GM18868 (cell line): ENCODE measurements at regions not wholly inside any gene's neighbourhood (a gene's known extent, or its start where the extent isn't known, plus 50 kb on each side); places are given as distances from the start of the nearest gene placed in this dataset.
A peak's percentile ranks its signal among the peaks of the same experiment; 100 is the strongest.
"Not testable (repeated sequence)": the region's sequence is repeated elsewhere in the genome, so short reads cannot be mapped to it uniquely, and the experiment has no call there.

Experiments used
- ATAC-seq: cut with Tn5 transposase; IDR thresholded peaks from one replicate; pipeline ENCODE4 v1.9.1; 2021; ENCODE audit warnings: mild to moderate bottlenecking, moderate library complexity; ENCODE audit not compliant: unreplicated experiment

DNA sequence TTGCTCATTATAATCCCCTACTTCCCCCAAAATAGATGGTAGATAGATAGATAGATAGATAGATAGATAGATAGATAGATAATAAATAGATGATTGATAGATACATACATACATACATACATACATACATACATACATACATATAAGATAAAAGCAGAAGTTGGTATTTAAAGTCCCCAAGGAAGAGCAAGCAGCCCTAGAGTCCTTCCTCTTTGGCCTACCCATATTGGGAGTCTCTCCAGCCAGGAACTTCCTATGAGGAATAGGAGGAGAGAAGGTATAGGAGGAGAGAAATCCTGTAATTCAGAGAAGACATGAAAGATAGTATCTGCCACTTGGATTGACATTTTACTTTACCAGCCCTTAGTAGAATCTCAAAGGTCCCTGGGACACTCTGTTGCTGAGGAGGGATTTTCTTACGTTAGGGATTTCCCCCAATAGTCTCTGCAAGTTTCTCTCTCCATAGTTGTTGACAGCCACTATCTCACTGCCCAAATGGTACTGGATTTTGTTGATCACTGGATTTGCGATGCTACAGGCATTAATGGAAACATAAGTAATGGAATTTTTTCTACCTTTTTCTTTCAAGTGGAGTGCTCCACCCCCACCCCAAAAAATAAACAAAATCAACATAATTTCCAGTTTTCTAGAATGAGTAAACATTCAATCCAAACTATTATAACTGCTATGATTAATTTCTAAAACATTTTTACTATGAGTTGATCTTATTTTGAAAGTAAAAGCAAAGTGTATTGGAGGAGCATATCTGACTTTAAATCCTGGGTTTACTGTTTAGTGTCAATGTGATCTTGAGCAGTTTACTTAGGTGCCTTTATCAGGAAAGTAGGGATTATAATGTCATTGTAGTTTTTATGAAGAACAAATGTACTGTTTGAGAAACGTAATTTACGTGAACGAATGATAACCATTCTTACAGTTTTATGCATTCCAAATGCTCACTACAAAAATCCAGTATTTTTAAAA lies 93.2 kb upstream of the TNFSF4 start:
- no peak for ATAC-seq

DNA sequence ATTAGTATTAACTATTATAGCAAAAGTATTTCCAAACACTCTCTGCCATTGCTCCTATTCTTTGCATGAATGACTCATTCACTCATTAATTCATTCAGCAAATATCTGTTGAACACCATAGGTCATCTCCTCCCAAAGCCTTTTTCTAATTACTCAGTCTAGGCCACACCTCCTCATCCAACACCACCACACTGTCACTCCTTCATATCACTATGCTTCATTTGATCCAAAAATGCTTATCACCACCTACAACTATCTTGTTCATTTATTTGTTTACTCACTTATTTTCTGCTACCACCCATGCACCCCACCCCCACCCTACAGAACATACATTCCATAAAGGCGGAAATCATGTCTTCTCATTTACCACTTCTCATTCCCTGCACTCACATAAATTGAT lies 94.4 kb upstream of the TNFSF4 start:
- ATAC-seq: no peak

DNA sequence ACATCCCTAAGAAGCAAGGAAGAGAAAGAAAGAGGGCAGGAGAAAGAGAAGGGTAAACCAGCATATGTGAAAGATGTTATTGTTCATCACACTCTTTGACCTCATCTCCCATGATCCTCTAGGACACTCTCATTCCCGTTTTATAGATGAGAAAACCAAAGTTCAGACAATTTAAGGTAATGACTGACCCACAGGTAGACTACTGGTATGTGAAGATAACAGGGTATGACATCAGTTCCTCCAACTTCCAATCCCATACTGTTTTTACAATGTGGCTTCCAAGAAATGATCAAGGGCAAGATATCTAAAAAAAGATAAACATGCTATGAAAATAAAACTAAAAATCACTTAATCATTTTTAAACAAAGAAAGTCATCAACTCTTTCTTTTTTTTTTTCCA lies 95.2 kb upstream of the TNFSF4 start:
- ATAC-seq: no peak

DNA sequence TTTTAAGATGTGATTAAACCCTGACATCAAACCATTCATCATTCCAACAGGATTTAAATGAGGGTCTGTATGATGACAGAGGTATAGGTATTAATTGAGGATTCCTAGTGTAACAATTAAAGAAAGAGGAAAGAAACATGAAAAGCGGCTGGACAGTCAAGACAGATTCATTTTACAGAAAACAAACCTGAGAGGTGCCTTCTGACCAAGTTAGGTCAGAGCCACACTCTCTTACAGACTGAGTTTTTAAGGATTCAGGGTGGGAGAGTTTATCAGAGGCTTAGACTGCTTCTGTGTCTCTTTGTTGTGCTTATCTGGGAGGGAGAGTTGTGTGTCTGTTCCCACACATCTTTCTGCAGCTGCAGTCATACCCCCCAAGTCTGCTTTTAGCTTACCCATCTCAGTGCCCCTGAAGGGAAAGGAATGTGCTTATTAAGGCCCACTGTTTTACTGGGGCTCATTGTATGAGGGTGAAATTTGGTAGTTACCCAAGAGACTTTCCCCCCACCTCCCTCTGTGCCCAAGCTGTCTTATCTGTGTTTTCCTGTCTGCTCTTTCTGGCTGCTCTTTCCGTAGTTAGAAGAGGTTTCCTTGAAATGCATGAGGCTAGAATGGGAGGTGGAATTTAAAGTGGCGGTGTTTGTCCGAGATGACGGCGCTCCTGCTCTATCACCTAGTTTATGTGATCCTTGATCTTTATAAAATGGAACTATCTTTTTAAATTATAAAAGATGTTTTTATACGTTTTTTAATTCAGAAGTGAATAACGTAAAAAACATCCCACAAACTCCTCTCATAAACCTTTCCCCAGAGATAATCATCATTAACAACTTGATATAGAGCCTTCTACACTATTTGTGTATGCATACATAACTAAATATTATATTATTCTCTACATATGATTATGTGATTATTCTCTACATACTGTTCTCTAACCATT lies 96.0 kb upstream of the TNFSF4 start:
- no peak for ATAC-seq

DNA sequence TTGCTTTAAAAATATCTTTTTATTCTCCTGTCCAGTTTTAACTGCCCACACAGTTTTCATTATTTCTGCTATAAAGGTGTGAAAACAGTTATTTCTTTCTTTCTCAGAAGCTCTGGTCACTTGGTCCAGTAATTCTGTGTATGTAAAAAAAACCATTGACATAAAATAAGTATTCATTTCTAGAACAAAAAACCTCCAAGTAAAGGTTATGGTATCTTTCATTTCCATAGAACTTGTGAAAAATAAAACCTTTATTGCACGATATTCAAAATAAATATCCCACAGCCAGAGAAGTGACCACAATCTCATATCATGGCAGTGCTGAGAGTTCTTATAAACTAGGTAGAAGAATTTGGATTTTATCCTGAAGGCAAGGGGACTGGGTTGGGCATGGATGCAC lies 96.9 kb upstream of the TNFSF4 start:
- ATAC-seq: no peak

DNA sequence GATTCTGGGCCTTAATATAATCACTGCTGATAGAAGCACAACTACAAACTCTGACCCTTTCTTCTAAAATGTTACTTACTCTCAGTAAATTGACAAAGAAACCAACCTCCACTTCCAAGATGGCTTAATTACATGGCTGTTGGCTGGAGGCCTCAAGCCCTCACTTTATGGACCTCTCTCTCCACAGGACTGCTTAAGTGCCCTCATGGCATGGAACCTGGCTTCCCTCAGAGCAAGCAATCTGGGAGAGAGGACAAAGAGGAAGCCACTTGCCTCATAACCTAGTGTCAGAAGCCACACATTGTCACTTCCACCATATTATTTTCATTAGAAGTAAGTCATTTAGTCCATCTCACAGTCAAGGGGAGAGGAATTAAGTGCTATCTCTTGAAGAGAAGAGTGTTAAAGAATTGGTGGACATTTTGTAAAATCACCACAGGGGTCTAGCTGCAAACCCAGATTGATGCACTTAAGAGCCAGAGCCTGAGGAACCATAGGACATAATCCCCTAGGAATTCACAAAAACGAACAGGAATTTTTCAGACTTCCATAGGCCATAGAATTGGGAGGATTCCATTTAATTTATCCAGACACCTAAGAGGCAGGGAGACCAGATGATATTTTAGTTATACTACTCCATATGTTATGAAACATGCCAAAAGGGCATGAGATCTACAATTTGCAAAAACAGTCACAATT lies 97.5 kb upstream of the TNFSF4 start:
- no peak for ATAC-seq

DNA sequence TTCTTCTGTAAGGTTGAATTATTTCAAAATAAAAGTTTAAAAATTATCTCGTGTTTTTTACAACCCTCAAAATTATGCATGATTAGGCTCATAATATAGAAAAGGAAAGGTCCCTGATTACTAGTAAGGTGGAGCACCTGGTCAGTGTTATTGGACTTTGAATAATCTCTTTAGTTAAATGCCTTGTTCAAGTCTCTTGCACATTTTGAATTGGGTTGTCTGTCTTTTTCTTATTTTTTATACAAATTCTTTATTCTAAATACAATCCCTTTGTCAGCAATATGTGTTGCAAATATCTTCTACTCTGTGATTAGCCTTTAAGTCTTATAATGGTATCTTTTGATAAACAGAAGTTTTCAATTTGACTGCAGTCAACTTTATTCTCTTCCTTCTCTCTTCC lies 100.7 kb upstream of the TNFSF4 start:
- no peak for ATAC-seq

DNA sequence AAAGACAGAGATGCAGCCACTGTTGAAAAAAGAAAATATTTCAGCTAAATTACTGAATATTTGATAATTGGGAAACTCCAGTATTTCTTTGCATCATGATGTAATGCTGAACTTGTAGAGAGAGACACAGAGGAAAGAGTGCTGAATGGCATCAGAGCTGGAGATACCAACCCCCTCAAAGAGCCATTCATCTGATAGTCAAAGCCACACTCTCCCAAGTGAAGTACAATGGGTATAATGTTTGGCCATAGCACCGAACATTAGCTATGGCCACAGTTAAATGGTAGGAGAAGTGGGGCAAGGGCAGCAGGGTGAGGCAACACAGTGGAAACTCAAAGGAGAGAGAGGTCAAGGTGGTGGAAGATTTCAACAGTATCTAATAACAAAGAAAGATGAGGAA lies 107.5 kb upstream of the TNFSF4 start:
- no peak for ATAC-seq

DNA sequence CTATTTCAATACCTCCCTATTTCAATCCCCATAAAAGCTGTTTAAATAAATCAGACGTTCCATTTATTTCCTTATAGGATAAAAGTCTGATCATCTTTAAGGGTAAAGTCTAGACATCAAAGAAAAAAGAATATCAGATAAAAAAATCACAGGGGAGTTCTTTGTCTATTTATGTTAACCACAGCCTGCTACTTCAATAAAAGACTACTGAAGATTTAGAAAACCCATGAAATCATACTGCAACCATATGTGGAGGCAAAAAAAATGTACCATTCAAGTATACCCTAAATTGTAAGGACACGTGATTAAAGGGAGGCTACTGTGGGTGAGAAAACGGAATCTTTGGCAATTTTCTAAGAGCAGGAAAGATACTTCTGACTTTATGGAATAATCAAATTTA lies 108.2 kb upstream of the TNFSF4 start:
- no peak for ATAC-seq

DNA sequence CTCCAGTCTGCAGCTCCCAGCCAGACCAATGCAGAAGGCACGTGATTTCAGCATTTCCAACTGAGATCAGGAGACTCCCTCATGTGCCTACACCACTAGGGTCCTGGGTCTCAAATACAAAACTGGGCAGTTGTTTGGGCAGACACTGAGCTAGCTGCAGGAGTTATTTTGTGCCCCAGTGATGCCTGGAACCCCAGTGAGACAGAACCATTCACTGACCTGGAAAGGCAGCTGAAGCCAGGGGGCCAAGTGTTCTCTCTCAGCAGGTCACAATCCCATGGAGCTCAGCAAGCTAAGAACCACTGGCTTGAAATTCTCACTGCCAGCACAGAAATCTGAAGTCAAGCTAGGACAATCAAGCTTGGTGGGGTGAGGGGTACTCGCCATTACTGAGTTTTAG lies 111.7 kb upstream of the TNFSF4 start:
- ATAC-seq: no peak

DNA sequence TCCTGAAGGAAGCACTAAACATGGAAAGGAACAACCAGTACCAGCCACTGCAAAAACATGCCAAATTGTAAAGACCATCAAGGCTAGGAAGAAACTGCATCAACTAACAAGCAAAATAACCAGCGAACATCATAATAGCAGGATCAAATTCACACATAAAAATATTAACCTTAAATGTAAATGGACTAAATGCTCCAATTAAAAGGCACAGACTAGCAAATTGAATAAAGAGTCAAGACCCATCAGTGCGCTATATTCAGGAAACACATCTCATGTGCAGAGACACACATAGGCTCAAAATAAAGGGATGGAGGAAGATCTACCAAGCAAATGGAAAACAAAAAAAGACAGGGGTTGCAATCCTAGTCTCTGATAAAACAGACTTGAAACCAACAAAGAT lies 117.2 kb upstream of the TNFSF4 start:
- not testable (repeated sequence) for ATAC-seq

DNA sequence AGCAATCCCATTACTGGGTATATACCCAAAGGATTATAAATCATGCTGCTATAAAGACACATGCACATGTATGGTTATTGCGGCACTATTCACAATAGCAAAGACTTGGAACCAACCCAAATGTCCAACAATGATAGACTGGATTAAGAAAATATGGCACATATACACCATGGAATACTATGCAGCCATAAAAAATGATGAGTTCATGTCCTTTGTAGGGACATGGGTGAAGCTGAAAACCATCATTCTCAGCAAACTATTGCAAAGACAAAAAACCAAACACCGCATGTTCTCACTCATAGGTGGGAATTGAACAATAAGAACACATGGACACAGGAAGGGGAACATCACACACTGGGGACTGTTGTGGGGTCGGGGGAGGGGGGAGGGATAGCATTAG lies 120.9 kb upstream of the TNFSF4 start:
- not testable (repeated sequence) for ATAC-seq

DNA sequence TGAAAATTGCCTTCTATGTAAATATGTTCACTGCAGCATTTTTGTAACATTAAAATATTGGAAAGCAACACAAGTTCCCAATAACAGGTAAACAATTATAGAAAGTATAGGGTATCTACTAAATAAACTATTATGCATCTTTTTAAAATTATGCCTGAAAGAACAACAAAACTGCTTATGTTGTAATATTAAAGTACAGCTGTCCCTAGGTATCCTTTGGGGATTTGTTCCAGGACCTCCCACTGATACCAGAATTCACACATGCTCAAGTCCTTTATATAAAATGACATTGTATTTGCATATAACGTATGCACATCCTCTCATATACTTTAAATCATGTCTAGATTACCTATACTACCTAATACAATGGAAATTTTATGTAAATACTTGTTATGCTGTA lies 121.8 kb upstream of the TNFSF4 start:
- no peak for ATAC-seq

DNA sequence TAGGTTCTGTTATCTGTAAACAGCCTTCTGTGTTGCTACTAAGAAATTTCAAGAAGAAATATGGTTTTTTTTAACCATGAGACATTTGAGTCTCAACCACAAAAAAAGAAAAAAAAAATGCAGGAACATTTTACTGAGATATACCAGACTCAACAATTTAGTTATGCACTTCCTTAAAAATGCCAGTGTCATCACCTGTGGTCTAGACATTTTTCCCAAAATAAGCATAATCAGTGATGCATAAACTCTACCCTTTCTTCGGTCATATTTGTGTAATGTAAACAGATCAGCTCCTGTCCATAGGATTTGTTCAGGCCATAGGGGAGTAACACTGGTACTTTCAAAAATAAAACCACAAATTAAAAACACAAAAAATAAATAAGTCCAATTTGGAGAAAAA lies 122.6 kb upstream of the TNFSF4 start:
- ATAC-seq: no peak

DNA sequence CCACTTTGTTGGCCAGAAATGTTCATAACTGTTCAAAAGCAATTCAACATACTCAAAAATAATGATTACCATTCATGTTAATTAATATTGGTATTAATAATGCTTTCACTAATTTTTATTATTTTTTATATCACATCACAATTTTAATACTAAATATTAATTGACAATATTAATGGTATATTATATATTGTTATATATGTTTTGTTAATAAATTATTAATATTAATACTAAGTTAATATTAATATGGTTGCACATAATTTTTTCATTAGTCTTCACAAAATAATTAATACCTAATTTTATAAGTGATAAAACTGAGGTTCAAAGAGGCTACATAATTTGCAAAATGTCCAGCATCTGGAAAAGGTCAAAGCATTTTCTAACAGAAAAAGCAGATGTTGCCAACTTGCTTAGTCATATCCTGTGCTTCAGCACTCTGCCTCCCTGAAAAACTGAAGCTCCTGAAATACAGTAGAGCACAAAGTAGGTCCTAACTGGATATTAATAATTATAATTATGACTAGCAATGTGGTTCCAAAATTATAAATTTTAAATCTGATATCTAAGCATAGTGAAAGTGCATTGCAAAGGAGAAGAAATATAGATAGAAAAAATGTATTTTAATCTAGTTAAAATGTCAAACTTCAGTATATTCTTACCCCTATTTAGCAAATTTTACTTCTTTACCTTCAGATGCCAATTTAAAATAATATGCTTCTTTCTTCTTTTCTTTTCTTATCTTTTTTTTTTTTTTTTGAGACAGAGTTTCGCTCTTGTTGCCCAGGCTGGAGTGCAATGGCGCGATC lies 123.2 kb upstream of the TNFSF4 start:
- no peak for ATAC-seq

DNA sequence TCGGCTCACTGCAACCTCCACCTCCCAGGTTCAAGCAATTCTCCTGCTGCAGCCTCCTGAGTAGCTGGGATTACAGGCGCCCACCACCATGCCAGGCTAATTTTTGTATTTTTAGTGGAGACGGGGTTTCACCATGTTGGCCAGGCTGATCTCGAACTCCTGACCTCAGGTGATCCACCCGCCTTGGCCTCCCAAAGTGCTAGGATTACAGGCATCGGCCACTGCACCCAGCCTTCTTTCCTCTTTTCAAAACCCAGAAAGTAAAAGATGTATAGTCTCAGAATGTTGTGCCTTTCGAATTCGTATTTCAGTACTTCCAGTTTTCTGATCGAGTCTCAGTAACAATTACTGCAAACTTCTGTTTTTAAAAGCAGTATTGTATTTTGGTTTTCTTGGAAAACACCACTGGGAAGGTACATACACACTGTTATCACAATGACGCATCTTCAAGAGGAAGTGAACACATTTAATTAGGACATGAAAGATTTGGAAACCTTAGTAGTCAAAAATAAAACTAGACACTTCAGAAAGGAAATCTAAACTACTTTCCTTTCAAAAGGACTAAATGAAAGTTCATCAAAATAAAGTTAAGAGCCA lies 123.9 kb upstream of the TNFSF4 start:
- ATAC-seq: not testable (repeated sequence)

DNA sequence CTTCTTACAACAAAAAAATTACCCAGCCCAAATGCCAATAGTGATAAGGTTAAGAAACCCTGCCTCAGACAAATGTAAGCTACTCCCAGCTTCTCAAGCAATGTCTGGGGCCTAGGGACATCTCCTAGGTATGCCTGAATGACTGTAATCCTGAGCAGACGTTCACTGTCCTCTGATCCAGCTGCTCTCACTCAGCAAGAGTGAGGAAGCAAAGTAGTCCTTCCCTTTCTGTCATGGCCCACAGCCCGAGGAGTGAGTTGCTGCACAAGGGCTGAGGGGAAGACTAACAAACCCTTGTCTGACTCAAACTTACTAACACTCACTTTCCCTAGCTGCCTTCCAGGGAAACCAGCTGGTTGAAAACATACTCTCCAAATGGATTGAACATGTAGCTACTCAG lies 124.9 kb upstream of the TNFSF4 start:
- no peak for ATAC-seq

DNA sequence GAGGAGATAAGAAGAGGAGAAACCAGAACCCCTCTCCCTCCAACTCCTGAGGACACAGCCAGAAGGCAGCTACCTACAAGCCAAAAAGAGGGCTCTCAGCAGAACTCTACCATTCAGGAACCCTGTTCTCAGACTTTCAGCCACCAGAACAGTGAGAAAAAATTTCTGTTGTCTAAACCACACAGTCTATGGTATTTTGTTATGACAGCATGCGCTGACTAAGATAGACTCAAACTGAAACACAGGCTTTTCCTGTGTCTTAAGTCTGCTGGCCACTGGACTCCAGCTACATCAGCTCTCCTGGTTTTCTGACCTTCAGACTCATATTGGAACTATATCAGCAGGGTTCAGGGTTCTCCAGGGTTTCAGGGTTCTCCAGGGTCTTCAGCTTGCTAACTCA lies 126.5 kb upstream of the TNFSF4 start:
- ATAC-seq: peak; percentile 62

DNA sequence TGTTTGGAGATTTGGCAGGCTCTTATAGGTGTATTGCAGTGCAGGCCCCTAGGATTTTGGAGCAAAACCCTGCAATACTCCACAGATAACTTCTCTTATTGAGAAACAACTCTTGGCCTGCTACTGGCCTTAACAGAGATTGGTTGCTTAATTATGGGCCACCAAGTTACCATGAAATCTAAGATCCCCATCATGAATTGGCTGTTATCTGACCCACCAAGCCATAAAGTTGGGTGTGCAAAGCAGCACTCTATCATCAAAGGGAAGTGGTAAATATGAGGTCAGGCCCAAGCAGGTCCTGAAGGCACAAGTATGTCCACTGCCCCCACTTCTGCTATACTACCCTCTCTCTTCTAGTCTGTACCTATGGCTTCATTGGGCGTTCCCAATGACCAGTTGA lies 130.0 kb upstream of the TNFSF4 start:
- ATAC-seq: no peak

DNA sequence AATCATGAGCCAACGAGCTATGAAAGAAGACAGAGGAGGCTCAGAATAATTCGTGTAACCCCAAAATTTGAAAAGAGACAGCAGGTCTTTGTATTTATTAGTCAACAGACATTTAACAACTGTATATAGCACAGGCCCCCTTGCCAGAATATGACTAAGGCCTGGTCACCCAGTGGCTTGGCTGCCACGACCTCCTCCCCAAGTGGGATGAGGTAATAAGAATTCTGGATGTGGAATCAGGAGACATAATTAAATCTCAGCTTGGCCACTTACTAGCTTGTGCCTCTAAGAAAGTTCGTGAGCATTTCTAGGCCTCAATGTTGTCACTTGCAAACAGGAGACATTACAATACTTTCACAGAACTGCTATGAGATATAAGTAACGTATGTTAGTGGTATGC lies 134.2 kb upstream of the TNFSF4 start:
- no peak for ATAC-seq
